HG02981 (cell line): ENCODE measurements at regions not wholly inside any gene's neighbourhood (a gene's known extent, or its start where the extent isn't known, plus 50 kb on each side); places are given as distances from the start of the nearest gene placed in this dataset.
A peak's percentile ranks its signal among the peaks of the same experiment; 100 is the strongest.
"Not testable (repeated sequence)": the region's sequence is repeated elsewhere in the genome, so short reads cannot be mapped to it uniquely, and the experiment has no call there.

Source experiments
- ATAC-seq: cut with Tn5 transposase; IDR thresholded peaks from one replicate; pipeline ENCODE4 v1.9.1; 2021; ENCODE audit warnings: mild to moderate bottlenecking, moderate library complexity; ENCODE audit not compliant: unreplicated experiment

DNA sequence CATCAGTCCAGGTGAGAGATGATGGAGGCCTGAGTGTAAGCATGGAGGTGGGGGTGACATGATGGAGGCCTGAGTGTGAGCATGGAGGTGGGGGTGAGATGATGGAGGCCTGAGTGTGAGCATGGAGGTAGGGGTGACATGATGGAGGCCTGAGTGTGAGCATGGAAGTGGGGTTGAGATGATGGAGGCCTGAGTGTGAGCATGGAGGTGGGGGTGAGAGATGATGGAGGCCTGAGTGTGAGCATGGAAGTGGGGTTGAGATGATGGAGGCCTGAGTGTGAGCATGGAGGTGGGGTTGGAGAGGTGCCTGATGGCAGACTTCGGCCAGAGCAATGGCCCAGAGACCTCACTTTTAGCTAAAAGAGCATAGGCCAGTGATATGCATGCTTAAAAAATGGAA lies 269.9 kb upstream of the PLPP4 start:
- ATAC-seq, result not testable (repeated sequence)

- ATAC-seq, result no peak
Measured at GRCh38 chr10:120188950-120189349, 268.1 kb upstream of the PLPP4 start.

- ATAC-seq, result no peak
Measured at GRCh38 chr10:120195984-120196712, 260.9 kb upstream of the PLPP4 start.

- no peak for ATAC-seq
Measured at GRCh38 chr10:120204877-120205276, 252.2 kb upstream of the PLPP4 start.

- ATAC-seq, result no peak
Measured at GRCh38 chr10:120205368-120206018, 251.5 kb upstream of the PLPP4 start.

GRCh38 chr10:120208488-120208887 lies 248.5 kb upstream of the PLPP4 start:
- no peak for ATAC-seq

DNA sequence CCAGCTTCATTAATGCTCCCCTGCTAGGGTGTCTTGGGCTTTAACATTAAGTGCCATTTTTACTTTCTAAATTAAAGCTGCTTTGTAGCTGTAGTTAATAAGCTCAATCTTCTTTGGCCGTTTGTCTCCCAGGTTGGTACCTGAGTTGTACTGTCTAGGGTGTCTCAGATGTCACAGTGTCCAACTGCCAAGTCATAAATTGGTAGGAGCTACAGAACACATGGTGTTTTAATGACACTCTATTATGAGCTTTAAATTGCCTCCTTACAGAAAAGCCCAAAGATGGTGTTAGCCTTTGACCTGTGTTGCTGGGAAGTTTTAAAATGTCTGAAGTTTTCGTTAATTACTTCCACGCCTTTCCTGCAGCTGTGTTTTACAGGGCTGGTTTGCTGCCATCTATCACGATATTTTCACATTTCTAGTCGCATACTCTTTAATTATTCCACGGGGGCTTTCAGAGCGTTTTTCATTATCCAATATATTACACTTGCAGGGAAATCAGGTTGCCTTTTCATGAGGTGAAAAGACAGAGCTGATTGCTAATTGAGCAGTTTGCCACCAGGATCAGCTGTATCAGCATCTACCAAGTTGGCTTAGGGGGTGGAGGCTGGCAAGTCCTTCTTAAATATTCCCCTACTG lies 247.8 kb upstream of the PLPP4 start:
- ATAC-seq, result no peak

DNA sequence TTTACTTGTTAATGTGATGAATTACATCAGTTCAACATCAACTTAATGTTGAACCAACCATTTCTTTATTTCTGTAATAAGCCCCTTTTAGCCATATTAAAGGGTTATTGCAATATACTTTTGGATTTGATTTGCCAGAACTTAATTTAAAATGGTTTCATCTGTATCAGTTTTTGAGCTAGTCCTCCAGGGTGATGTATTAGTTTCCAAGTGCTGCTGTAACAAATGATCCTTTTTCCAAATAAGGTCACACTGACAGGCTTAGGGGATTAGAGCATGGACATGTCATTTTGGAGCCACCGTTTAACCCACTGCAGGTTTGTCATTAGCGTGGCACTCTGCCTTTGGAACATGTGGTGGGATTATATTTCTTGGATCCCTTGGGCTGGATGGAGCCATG lies 244.8 kb upstream of the PLPP4 start:
- no peak for ATAC-seq

- not testable (repeated sequence) for ATAC-seq
Measured at GRCh38 chr10:120213283-120213682, 243.7 kb upstream of the PLPP4 start.

- no peak for ATAC-seq
Measured at GRCh38 chr10:120217736-120218135, 239.3 kb upstream of the PLPP4 start.

DNA sequence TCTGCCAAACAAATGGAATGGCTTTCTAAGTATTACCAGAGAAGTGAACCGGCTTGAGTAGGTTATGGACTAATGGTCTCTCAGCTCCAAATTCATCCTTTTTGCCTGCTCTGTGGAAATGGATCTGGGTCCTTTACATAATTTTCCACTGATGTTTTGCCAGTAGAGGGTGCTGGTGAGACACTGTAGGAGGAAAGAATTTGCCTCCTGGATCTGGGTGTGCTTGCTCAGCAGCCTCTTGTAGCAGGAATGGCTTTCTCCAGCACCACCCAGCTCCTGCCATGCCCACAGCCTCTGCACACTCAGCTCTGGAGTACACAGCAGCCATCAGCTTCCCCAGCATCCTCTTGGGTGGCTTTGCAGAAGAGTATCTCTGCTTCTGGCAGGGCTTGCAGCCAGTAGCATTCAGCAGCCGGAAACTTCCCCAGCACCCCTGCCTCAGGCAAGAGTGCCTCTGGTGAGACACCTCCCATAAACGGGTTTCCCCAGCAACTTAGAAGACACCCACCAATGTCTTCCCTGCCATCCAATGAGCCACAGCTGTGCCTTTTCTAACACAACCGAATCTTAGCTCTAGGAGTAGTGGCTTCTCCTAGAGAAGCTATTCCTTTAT lies 235.0 kb upstream of the PLPP4 start:
- ATAC-seq, result no peak

DNA sequence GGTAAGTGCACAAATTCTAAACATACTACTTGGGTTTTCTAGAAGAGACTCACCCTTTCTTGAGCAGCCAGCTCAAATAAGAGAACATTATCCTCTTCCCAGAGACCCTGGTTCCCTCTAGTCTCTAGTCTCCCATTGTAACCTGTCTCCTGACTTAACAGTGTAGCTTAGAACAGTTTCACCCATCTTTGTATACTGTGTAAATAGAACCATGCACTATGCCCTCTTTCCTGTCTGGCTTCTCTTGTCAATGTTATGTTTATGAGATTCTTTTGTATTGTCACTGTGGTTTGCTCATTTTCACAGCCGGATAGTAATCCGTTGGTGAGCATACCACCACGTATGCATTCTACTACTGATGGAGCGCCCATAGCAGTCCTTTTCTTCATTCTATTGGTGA lies 227.4 kb upstream of the PLPP4 start:
- no peak for ATAC-seq

GRCh38 chr10:120239695-120240094 lies 217.3 kb upstream of the PLPP4 start:
- not testable (repeated sequence) for ATAC-seq

DNA sequence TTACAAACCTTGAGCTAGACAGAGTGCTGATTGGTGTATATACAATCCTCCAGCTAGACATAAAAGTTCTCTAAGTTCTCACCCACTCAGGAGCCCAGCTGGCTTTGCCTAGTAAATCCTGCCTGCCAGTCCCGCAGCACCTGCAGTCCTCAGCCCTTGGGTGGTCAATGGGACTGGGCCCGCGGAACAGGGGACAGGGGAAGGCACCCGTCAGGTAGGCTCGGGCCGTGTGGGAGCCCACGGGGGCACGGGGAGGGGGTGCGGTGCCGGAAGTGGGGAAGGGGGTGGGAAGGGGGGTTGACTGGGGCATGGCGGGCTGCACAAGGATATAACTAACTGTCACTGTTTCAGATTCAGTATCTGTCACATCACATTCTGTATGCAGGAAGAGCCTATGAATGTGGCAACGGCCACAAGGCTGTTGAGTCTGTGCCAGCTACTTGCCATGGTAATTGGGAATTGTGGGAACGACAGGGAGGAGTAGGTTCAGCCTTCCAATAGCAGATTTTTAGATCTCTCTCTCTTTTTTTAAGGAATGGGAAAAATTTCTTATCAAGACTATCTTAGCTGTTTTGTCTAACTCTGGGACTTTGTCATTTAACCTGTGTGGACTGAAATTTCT lies 205.1 kb upstream of the PLPP4 start:
- no peak for ATAC-seq

DNA sequence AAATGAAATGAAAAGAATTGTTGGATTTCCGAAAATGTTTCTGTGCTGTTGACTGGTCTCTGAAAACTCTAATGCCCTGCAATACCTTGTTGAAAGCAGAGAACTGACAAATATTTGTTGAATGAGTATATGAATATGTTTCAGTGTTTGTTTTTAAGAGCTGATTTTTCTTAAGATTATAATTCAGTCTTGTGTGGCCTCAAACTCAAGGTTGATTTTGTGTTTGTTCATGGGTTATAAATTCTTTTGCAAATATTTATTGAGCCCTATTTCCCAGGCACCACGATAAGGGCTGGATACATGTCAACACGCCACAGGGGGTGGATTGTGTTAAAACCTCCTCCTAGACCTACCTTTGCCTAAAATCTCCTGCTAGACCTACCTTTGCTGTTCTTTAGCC lies 203.9 kb upstream of the PLPP4 start:
- ATAC-seq, result no peak

DNA sequence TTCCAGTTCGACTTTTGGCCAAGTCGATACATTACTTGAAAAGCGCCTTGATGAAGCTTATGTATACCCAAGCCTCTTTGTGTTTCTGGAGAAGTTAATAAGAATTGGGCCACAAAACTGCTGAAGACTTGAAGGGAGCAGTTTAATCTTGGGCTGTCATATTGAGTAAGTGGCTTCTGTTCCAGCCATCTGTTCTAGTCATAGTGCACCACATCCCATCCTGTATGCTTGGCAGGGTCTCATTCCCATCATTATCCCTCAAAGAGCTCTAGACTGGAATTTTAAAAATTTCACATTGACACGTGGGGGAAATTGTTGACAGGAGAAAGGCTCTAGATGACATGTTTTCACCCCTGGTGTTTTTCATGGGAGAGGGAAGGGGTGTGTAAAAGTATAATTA lies 196.6 kb upstream of the PLPP4 start:
- no peak for ATAC-seq

GRCh38 chr10:120262857-120263547 lies 194.0 kb upstream of the PLPP4 start:
- peak; percentile 92 for ATAC-seq

DNA sequence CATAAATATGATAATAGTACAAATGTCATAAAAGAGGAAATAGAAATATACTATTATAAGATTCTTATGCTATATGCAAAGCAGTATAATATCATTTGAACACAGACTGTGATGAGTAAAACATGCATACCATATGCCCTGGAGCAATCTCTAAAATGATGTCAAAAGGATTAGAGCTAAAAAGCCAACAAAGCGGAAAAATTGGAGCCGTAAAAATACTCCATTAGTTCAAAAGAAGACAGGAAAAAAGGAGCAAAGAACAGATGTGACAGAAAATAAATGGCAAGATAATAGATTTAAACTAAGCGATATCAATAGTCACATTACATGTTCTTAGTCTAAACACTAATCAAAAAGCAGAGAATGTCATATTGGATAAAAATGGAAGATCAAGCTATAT lies 191.0 kb upstream of the PLPP4 start:
- no peak for ATAC-seq

DNA sequence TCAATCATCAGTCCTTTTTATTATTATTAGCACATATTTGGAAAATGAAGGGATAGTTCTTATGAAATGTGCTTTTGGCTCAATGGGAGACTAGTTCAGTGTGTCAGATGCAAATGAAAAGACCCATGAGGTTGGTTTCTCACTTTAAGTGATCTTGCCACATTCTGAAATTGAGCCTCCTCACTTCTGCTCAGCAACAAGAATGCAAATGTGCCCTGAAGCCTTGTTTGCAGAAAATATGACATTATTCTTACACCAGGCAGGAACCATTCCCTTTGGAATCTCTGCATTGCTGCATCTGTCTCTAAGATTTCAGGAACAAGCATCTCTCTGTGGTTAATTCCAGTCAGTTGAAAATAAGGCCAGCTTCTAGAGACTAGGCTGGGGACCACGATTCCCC lies 186.1 kb upstream of the PLPP4 start:
- ATAC-seq, result no peak

DNA sequence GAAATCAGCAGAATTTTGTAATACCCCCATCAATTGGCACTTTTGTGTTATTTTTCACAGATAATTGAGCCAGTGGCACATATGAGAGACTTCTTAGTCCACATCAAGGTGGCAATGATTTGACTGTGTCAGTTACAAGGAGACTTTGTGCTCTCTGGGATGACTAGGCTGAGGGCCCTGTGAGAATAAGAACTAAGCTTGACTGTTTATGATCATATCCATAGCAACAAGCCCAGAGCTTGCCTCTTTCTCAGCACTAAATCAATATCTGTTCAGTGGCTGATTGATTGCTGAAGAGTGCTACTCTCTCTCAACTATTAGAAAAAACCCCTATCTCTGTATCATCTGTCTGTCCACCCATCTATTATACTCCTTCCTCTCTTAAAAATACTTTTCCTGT lies 185.3 kb upstream of the PLPP4 start:
- ATAC-seq, result no peak

DNA sequence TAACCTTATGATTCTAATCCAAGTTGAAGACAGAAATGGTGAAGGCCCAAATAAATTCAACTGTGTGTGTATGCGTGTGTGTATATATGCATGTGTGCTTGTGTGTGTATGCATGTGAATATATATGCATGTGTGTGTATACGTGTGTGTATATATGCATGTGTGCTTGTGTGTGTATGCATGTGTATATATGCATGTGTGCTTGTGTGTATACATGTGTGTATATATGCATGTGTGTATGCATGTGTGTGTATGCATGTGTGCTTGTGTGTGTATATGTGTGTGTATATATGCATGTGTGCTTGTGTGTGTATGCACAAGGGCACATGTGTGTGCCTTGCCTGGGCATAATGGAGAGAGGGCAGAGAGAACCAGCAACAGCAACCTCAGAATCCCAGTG lies 184.7 kb upstream of the PLPP4 start:
- no peak for ATAC-seq
